ENCODE measurements at regions not wholly inside any gene's neighbourhood (a gene's known extent, or its start where the extent isn't known, plus 50 kb on each side); places are given as distances from the start of the nearest gene placed in this dataset.
A peak's percentile ranks its signal among the peaks of the same experiment; 100 is the strongest.
"Not testable (repeated sequence)": the region's sequence is repeated elsewhere in the genome, so short reads cannot be mapped to it uniquely, and the experiment has no call there.

DNA sequence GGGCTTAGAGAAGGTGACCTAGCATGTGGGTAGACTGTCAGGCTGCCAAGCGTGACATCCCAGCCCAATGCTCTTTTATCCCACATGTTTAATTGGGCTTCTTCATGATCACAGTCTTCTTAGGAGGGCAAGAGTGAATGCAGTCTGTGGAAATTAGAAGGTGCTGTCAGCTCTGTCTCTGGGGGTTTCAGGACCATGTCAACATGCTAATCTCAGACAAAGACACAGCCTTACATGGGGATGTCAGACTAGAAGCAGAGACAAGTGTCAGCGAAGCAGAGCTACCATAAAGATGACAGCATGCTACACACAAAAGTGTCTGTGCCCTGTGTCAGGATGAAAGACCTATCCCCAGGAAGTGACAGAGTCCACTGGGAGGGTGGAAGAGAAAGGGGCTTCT is 120.1 kb upstream of the SLC25A36 start:
- DNase-seq = no peak

DNA sequence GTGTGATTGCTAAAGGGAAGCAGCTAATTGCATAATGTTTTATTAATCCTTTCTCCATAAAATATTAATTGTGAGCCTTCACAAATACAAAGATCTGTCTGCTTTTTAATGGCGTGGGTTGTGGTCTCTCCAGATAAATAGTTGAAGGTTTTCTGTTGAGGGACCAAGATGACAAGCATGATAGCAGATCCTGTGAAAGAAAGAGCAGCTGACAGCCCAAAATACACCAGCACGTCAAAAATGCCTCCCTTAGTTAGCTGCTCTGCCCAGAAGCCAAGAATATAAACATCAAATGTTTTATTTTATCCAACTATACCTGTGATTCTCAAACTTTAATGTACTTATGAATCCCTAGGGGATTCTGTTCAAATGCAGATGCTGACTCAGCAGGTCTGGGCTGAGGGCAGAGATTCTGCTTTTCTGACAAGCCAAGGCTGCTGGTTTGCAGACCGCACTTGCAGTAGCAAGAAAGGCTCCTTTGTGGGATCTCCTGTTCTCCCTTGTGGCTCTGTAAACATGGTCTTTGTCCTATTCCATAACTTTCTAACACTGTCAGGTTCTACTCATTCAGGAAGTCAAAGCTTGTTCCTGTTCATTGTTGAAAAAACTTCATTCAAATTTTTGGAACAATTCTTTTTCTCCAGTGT is 119.1 kb upstream of the SLC25A36 start:
- DNase-seq = no peak

DNA sequence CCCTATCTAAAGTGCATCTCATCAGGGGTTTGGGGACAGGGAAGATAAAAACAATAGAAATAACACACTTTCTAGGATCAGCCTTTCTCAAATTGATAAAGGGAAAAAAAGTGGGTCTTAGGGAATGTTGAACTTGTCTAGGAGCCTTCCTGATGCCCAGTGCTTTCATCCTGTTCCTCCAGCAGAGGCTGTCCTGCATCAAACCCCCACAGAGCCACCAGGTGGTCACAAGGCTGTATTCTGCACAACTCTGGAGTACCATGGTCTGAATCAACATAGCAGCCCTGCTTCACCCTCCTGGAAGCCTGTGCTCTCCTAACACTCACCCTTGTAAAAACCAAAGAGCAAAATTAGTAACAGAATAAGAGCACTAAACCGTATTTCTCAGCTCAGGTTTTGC is 118.5 kb upstream of the SLC25A36 start:
- DNase-seq = no peak

DNA sequence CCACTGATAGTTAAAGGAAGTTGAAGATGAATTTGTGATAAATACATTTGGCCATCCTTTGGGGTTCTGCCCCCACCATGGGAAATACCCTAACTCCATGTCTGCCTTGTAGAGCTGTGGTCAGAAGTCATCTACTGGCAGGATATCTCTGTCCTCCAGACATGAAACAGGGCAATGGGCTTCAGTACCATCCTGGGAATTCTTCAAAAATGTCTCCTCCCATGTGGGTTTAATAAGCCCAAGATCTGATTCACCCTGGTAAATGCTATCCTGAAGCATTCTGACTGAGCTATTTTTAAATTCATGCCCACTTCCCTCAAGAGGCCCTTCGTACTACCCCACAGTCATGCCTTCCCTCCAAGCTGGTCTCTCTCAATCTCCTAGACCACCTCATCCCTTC is 113.7 kb upstream of the SLC25A36 start:
- DNase-seq = no peak

DNA sequence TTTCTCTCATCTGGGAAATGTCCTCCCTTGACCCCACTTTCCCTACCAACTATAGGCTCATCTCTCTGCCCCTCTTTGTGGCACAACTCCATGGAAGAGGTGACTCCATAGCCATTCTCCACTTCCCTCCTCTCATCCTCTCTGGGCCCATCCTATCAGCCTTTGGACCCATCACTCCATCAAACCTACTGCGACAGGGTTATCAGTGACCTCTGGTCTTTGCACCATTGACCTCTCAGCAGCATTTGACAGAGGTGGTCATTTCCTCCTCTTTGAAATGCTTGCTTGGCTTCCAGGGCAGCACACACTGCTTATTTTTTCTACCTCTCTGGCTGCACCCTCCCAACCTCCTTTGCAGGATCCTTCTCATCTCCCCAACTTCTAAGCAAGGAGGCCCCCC is 113.1 kb upstream of the SLC25A36 start:
- no peak for DNase-seq

DNA sequence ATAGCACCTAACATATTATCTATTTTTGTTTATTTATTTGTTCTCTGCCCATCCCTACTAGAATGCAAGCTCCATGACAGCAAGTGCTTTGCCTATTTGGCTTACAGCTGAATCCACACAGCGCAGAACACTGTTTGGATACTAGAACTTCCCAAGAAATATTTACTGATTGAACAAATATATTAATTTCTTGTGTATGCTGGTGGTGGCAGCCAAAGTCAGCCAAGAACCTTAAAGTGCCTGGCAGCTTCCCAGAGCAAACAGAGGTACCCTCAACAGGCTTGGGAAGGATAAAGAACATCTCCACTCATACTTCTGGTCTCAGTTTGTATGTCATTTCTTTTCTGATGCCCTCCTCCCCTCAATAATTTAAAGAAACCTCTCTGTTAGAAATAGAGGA is 111.8 kb upstream of the SLC25A36 start:
- no peak for DNase-seq

DNA sequence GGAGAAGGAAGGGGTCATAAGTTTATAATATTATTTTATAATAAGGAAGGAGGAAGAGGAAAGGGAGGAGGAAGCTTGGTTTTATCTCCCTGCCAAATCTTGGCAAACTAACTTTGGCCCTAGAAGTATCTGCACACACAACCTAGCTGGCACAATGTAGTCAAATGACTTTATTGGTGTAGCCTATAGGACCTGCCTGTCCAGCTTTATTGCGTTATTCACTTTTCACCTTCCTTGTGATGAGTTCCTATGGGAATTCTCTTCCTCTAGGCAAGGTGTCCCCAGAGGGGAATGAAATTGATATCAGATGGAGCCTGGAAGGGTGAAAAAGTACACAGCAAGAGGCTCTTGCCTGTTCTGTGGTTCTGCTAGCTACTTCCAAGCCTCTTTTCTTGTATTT is 111.2 kb upstream of the SLC25A36 start:
- DNase-seq = no peak

DNA sequence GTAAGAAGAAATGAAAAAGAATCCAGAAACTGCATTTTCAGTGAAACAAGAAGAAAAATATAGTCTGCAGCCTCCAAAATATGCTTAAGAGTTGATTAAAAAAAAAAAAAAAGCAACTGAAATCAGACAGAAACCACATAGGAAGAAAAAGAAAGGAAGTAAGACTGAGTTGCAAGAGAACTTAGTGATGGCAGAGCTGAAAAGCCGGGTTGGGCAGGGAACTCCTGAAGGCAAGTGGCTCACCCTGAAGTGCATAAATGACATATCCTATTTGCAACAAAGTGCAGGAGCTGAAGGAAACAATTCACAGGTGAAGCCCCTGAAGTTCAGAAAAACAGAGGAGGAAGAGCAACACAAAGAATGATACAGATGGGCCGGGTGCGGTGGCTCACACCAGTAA is 108.8 kb upstream of the SLC25A36 start:
- no peak for DNase-seq

DNA sequence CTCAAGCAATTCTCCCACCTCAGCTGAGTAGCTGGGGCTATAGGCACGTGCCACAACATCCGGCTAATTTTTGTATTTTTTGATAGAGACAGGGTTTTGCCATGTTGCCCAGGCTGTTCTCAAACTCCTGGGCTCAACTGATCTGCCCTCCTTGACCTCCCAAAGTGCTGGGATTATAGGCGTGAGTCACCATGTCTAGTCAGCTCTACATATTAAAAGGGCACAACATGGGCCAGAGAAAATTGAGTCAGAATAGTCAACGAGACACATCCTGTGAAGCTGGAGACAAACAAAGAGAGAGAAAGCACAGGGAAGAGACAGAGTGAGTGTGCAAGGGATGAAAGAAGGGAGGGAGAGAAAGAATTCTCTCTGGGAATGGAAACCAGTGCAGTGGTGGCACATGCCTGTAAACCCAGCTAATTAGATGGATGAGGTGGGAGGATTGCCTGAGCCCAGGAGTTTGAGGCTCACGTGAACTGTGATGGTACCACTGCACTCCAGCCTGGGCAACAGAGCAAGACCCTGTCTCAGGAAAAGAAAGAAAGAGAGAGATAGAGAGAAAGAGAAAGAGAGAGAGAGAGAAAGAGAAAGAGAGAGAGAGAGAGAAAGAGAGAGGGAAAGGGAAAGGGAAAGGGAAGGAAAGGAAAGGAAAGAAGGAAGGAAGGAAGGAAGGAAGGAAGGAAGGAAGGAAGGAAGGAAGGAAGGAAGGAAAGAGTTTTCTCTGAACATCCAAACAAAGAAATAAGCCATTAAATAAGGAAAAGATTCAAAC is 107.2 kb upstream of the SLC25A36 start:
- no peak for DNase-seq

DNA sequence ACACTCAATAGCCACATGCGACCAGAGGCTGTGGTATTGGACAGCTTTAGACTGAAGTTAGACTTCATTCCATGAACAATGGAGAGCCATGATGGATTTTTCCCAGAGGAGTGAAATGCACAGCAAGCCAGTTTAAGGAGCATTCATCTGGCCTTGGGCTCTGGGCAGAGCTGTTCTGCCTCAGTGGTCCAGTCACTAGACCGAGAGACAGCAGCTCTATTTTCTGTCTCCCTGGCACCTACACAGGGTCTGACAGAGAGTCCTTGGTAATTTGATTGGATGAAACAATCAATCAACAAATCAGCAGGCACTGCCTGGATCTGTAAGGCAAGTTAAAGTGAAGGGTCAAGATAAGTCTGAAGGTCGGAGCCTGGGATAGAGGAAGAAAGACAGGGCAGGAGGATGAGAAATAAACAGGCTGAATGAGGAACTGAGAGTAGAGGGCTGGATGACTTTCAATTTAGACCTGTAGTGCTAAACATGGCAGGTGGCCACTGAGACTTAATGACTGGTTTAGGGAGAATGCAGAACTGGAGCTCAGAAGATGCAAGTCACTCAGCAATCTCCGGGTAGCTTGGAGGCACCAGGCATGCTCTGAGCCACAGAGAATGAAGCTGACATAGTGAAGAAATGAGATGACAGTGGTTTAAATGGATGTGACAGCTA is 98.5 kb upstream of the SLC25A36 start:
- no peak for DNase-seq

DNA sequence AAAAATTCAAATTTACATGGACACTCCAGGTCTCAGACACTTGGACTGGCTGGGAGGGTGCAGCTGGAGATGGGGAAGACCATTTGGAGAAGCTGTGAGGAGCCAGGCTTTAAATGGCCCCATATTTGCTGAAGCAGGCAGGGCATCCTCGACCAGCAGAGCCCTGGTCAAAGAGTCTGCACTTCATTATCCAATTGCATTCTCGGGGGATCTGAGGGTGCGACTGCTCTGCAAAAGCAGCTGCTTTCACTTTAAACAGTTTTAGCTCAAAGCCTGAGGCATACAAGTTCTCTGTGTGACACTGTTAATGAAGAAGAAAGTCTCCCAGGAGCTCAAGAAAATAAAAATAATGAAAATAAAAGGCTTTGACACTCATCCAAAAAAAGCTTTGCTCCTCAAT is 98.0 kb upstream of the SLC25A36 start:
- DNase-seq = no peak

DNA sequence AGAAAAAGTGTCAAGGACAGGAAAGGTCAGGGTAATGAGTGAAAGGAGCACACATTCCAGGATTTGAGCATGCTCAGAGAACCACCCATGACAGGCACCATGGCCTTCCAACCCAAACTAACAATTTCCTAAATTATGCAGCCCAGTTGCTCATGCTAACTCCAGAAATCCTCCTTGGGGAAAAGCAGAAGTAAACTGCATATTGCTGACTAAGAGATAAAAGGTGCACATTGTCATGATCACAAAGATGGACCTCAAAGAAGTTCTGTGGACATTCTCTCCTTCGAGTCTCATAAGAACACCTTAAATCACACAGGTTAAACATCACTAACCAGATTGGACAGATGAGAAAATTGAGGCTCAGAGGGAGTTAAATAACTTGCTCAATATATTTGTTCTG is 97.6 kb upstream of the SLC25A36 start:
- no peak for DNase-seq

DNA sequence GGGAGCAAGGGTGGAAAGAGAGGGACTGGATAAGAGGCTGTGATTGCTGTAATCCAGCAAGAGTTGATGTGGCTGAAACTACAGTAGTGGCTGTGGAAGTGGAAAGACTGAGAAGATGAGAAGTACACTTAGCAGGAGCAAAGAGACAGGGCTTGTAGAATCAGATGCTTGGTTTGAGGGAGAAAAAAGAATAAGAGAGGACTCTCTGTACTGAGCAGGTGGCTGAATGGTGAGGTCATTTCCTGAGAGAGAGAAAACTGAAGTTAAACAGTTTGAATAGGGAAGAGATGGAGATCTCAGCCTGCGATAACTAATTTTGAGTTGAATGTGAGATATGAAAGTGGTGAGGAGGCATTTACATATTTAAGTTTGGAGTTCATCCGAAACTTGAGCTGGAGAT is 95.8 kb upstream of the SLC25A36 start:
- DNase-seq = no peak

DNA sequence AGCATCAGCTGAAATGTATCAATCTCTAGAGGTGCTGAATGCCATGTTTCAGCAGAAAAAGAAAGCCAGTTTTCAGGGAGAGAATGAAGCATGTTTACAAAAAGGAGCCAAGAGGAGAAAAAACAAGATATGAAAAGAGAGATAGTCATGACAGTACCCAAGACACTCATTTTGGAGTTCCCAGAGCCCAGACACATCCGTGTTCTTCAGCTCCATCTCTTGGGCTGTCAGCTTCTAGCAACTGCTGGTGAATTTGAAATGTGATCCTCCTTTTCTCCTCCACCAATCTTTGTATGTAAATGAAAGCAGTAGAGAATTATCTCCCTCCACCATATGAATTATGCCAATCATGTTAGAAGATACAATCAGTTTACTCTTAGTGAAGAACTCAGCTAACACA is 93.0 kb upstream of the SLC25A36 start:
- DNase-seq = no peak

DNA sequence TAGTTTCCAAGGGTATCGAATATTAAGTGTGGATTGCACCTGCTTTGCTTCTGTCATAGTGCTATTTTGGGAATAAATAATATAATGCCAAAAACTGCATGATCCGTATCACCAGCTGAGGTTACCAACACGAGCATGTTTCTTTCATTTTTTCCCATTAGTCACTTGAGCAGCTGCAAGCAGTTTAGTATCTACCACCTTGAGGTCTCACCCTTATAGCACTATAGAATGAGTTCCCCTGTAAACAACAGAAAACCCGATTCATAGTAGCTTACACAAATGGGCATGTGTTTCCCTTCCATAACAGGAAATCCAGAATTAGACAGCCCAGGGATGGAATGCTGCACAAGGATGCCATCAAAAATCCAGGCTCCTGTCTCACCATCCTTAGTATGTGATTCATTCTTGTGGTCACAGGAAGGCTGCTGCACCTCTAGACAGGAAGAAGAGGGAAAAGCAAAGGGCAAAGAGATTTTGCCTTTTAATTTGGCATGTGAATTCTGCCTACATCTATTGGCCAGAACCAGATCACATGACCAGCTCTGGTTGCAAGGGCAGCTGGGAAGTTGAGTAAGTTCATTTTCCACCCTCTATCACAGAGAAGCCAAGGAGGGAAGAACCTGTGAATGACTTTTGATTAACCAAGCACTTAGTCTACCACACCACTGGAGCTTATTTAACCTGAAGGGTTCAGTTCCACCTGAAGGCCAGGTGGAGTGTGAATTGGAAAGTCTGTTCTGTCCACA is 91.3 kb upstream of the SLC25A36 start:
- no peak for DNase-seq

DNA sequence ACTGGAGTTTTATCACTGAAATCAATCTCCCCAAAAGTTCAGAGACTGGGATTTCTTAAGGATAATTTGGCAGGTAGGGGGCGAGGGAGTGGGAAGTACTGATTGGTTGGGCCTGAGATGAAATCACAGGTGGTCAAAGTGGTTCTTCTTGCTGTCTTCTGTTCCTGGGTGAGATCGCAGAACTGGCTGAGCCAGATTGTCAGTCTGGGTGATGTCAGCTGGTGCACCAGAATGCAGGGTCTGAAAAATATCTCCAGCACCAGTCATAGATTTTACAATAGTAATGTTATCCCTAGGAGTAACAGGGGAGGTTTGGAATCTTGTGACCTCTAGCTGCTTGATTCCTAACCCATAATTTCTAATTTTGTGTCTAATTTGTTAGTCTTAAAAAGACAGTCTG is 86.7 kb upstream of the SLC25A36 start:
- no peak for DNase-seq

DNA sequence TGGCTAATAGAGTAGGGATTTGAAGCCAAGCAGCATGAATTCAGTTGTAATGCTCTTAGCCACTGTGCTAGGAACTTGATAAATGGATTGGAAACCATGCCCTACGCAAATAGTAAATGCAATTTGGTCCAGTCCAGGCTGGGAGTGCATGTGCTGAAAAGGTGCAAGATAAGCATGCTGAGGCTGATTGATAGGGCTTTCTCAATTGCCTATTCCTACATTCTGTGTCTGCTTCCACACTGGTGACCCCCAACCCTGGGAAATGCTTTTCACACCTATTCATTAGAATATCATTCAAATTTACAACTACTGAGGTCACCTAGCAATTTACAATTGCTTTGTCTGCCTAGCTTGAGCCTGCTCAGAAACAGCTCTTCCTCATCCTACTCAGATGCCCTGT is 84.7 kb upstream of the SLC25A36 start:
- no peak for DNase-seq

DNA sequence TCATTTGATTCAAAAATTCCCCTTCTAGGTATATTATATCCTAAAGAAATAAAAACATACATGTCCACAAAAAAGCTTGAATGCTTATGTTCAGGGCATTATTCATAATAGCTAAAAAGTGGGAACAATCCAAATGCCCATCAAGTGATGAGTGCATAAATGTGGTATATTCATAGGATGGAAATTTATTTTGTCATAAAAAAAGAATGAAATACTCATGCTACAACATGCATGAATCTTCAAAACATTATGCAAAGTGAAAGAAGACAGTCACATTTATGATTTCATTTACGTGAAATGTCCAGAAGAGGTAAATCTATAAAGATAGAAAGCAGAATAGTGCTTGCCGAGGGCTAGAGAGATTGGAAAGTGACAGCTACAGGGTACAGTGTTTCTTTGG is 83.6 kb upstream of the SLC25A36 start:
- no peak for DNase-seq

DNA sequence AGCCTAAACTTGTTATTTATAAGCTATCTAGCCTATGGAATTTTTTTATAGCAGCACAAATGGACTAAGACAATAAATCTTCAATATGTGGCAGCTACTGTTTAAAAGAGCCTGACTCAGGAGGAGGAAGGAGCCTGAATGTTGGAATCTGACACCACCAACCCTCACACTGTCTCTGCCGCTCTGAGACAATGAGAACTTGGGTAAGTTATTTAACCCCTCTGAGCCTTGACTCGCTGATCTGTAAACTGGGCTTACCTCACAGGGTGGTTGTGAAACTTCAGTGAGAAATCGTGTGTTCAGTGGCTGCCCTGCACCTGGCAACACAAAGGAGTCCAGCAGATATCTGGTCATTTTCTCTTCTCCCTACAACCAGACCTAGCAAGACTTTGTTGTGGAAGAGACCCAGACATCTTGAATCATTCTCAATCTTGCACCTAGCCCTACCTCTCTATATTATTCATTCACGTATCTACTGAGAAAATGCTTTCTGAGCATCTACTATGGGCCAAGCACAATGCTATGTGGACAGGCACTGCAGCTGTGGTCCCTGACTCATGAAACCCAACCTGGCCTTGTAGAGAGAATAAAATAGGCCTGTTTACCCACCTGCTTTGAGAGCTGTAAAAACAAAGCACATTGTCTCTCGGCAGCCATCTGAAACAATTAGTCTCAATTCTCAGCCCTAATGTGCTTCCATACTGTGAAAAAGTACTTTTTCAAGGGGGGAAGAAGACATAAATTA is 81.9 kb upstream of the SLC25A36 start:
- DNase-seq = no peak

DNA sequence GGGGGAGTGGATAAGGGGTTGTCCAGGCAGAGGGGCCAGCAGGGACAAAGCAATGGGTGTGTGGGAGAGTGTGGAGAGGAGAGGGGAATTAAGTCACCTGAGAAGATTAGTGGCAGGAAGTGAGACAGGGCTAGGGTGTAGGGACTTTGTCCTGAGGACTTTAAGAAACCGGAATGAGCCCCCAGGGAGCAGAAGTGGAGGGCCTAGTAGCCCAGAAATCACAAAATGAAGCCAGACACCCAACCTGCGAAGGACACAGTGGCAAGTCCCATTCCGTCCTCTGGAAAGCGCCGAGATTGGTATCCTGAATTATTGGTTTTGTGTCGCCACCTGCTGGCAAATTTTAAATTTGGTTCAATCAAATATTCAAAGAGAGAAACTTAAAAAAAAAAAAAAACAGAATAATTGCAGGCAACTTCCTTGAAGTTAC is 78.0 kb upstream of the SLC25A36 start:
- DNase-seq = peak; percentile 48

DNA sequence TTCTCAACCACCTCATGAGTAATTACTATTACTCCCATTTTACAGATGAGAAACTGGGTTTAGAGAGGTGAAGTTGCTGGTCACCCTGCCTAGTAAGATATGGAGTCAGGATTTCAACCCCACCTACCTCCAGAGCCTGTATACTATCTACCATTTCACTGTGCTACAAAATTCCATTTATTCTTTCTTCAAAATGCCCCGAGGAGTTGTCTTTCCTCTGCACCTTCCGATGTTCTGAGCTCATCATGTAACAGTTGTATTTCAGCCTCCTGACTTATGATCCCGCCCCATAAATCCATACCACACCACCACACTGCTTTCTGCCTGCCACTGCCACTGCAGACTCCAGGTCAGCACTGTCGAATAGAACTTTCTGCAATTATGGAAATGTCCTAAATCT is 71.3 kb upstream of the SLC25A36 start:
- DNase-seq = no peak

DNA sequence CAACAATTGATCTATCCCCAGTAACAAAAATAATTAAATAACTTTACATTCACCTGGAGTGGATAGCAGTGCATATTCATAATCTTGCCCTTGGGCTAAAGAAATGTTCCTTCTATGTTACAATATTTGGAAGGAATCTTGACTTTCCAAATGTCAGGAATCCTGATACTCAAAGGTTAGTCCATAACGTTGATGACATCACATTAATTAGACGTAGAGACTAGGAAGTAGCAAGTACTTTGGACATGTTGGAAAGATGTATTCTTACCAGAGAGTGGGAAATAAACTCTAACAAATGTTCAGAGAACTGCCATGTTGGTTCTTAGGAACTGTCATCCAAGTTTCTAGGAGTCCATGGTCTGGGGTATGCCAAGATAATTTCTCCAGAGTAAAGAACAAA is 70.6 kb upstream of the SLC25A36 start:
- no peak for DNase-seq

DNA sequence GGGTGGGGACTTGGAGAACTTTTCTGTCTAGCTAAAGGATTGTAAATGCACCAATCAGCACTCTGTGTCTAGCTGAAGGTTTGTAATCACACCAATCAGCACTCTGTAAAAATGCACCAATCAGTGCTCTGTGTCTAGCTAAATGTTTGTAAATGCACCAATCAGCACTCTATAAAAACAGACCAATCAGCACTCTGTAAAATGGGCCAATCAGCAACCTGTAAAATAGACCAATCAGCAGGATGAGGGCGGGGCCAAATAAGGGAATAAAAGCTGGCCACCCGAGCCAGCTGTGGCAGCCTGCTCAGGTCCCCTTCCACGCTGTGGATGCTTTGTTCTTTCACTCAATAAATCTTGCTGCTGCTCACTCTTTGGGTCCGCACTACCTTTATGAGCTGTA is 69.5 kb upstream of the SLC25A36 start:
- not testable (repeated sequence) for DNase-seq
